ENCODE measurements at regions not wholly inside any gene's neighbourhood (a gene's known extent, or its start where the extent isn't known, plus 50 kb on each side); places are given as distances from the start of the nearest gene placed in this dataset.
"Not testable (repeated sequence)": the region's sequence is repeated elsewhere in the genome, so short reads cannot be mapped to it uniquely, and the experiment has no call there.

- no peak for TF ChIP-seq CTCF (conservative IDR thresholded peaks at IDR 0.05)
- no peak overlapping the region for H3K27ac ChIP-seq
Observed at GRCh38 chr16:60642956-60643355, 1393.3 kb downstream of the CDH8 start.

GRCh38 chr16:60641067-60641665, 1395.1 kb downstream of the CDH8 start:
- no peak overlapping the region for H3K27ac ChIP-seq
- no peak for TF ChIP-seq CTCF (conservative IDR thresholded peaks at IDR 0.05)

- no peak overlapping the region for H3K27ac ChIP-seq
- TF ChIP-seq CTCF (conservative IDR thresholded peaks at IDR 0.05) = no peak
Observed at GRCh38 chr16:60640038-60640437, 1396.2 kb downstream of the CDH8 start.

- not testable (repeated sequence) for H3K27ac ChIP-seq
Observed at GRCh38 chr16:60636636-60637035, 1399.6 kb downstream of the CDH8 start.

- no peak for TF ChIP-seq CTCF (conservative IDR thresholded peaks at IDR 0.05)
- H3K27ac ChIP-seq = no peak overlapping the region
Observed at GRCh38 chr16:60636117-60636516, 1400.1 kb downstream of the CDH8 start.

GRCh38 chr16:60635548-60635947, 1400.7 kb downstream of the CDH8 start:
- no peak overlapping the region for H3K27ac ChIP-seq
- no peak for TF ChIP-seq CTCF (conservative IDR thresholded peaks at IDR 0.05)

- no peak for TF ChIP-seq CTCF (conservative IDR thresholded peaks at IDR 0.05)
- H3K27ac ChIP-seq = no peak overlapping the region
Observed at GRCh38 chr16:60611844-60612243, 1424.4 kb downstream of the CDH8 start.

- TF ChIP-seq CTCF (conservative IDR thresholded peaks at IDR 0.05) = no peak
- H3K27ac ChIP-seq = no peak overlapping the region
Observed at GRCh38 chr16:60608971-60609370, 1427.3 kb downstream of the CDH8 start.

GRCh38 chr16:60605652-60606051, 1430.6 kb downstream of the CDH8 start:
- not testable (repeated sequence) for H3K27ac ChIP-seq
